B cell (primary cell): ENCODE measurements at regions not wholly inside any gene's neighbourhood (a gene's known extent, or its start where the extent isn't known, plus 50 kb on each side); places are given as distances from the start of the nearest gene placed in this dataset.

Experiments used
- CTCF ChIP-seq: fragments of 200-600 bp; IDR thresholded peaks from one replicate; pipeline ENCODE4 v1.8.0; 2022; ENCODE audit warnings: antibody characterized with exemption, mild to moderate bottlenecking
- EZH2 ChIP-seq: IDR thresholded peaks from 2 replicates; pipeline ENCODE4 v1.6.1; 2012; ENCODE audit warnings: borderline replicate concordance, low read depth, mild to moderate bottlenecking, moderate library complexity, low read length; ENCODE audit not compliant: insufficient read depth, poor library complexity, severe bottlenecking

GRCh38 chr2:163801486-163801885 is 65.7 kb upstream of the FIGN start:
- no peak for TF ChIP-seq CTCF
- no peak for TF ChIP-seq EZH2
